Lung (tissue), 11 donors: ENCODE measurements at regions not wholly inside any gene's neighbourhood (a gene's known extent, or its start where the extent isn't known, plus 50 kb on each side); places are given as distances from the start of the nearest gene placed in this dataset.

Experiments used
- ATAC-seq: fragments of 200-7000 bp; cut with Tn5 transposase; one replicate; pipeline ENCODE4 v1.9.1; 2020; ENCODE audit warnings: moderate number of reproducible peaks; ENCODE audit not compliant: insufficient read depth, low FRiP score
- DNase-seq, 3 donors: peaks; one replicate each; pipeline ENCODE4 v3.0.0-alpha.2; 2013 to 2017
- H3K27ac ChIP-seq, 2 donors: one replicate each; pipeline ENCODE4 v1.5.1; 2013; ENCODE audit warnings: mild to moderate bottlenecking in 2 of 2, moderate library complexity in 2 of 2, control low read depth in 1 of 2, inconsistent platforms in 1 of 2, low read depth in 1 of 2, low read length in 1 of 2
- H3K27me3 ChIP-seq, 3 donors: one replicate each; pipeline ENCODE4 v1.5.1; 2013; ENCODE audit warnings: low read length in 2 of 3; ENCODE audit not compliant: control insufficient read depth in 3 of 3, insufficient read depth in 3 of 3
- H3K36me3 ChIP-seq, 4 donors: one replicate each; pipeline ENCODE4 v1.5.1; 2013; ENCODE audit warnings: low read length in 4 of 4, mild to moderate bottlenecking in 1 of 4, moderate library complexity in 1 of 4; ENCODE audit not compliant: control insufficient read depth in 4 of 4, insufficient read depth in 4 of 4
- H3K4me1 ChIP-seq, 5 donors: one replicate each; pipeline ENCODE4 v1.5.1; 2013; ENCODE audit warnings: low read length in 5 of 5, mild to moderate bottlenecking in 2 of 5, moderate library complexity in 1 of 5; ENCODE audit not compliant: control insufficient read depth in 5 of 5, insufficient read depth in 5 of 5
- H3K4me3 ChIP-seq: one replicate; pipeline ENCODE4 v1.5.1; 2013; ENCODE audit warnings: mild to moderate bottlenecking, control low read depth, moderate library complexity
- H3K9ac ChIP-seq, 2 donors: one replicate each; pipeline ENCODE4 v1.5.1; 2013; ENCODE audit warnings: low read length in 2 of 2, control low read depth in 1 of 2; ENCODE audit not compliant: insufficient read depth in 1 of 2
- H3K9me3 ChIP-seq, 4 donors: one replicate each; pipeline ENCODE4 v1.5.1; 2013; ENCODE audit warnings: low read length in 3 of 4, mild to moderate bottlenecking in 1 of 4, moderate library complexity in 1 of 4; ENCODE audit not compliant: control insufficient read depth in 4 of 4, insufficient read depth in 3 of 4
- WGBS, 2 donors: extraction: QIAGEN DNeasy Blood & Tissue Kit; methylation state at CpG; one replicate each; pipeline ENCODE4 v1.1.7; 2013; 5-methylcytosine and 5-hydroxymethylcytosine counted together
- TF ChIP-seq, protein P1 (sequence below): IDR thresholded peaks from 2 replicates; pipeline ENCODE4 v1.5.1; 2012; ENCODE audit warnings: mild to moderate bottlenecking; ENCODE audit errors: control extremely low read depth, extremely low read depth
- donor health status: control.
- donor health status: control.
- donor health status: Bipolar disorder and iron deficiency.
- donor health status: healthy.
- donor health status: DM: yes; HTN: yes; CAD: no.

DNA sequence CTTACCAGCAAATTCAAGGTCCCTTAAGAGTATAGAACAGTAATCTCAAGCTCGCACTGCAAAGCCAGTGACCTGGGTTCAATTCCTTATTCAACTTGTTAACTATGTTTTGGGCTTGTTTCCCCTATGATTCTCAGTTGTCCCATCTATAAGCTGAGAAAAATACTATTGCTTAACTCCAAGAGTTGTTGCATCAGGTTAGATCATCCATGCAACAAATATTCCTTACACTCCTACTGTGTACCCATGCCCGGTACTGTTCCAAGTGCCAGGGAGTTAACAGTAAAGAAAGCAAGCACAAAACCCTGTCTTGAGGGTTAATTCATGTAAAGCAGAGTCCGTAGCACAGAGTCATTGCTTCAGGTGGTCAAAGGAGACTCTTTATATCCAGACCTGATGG, 247.3 kb downstream of the MAFB start:
- Histone ChIP-seq H3K9ac (no peak overlapping the region), H3K27me3 (no peaks in the 10 kb centered on the region), H3K9me3 (peaks cover 0 to 2% (median 0%) of the 10 kb centered on the region in 4 donors), H3K27ac (no peak overlapping the region), H3K4me1 (peaks cover 0 to 34% (median 3%) of the 10 kb centered on the region in 5 donors), H3K36me3 (no peaks in the 10 kb centered on the region), H3K4me3 (no peak overlapping the region)
- WGBS, 2 donors, result 86 to 96% methylated on average over 3 of the region's 3 CpGs
- DNase-seq (peak in 1 of 3 donors; percentile 19), ATAC-seq (no peak)
- TF ChIP-seq, protein P1, sequence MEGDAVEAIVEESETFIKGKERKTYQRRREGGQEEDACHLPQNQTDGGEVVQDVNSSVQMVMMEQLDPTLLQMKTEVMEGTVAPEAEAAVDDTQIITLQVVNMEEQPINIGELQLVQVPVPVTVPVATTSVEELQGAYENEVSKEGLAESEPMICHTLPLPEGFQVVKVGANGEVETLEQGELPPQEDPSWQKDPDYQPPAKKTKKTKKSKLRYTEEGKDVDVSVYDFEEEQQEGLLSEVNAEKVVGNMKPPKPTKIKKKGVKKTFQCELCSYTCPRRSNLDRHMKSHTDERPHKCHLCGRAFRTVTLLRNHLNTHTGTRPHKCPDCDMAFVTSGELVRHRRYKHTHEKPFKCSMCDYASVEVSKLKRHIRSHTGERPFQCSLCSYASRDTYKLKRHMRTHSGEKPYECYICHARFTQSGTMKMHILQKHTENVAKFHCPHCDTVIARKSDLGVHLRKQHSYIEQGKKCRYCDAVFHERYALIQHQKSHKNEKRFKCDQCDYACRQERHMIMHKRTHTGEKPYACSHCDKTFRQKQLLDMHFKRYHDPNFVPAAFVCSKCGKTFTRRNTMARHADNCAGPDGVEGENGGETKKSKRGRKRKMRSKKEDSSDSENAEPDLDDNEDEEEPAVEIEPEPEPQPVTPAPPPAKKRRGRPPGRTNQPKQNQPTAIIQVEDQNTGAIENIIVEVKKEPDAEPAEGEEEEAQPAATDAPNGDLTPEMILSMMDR, result no peak

DNA sequence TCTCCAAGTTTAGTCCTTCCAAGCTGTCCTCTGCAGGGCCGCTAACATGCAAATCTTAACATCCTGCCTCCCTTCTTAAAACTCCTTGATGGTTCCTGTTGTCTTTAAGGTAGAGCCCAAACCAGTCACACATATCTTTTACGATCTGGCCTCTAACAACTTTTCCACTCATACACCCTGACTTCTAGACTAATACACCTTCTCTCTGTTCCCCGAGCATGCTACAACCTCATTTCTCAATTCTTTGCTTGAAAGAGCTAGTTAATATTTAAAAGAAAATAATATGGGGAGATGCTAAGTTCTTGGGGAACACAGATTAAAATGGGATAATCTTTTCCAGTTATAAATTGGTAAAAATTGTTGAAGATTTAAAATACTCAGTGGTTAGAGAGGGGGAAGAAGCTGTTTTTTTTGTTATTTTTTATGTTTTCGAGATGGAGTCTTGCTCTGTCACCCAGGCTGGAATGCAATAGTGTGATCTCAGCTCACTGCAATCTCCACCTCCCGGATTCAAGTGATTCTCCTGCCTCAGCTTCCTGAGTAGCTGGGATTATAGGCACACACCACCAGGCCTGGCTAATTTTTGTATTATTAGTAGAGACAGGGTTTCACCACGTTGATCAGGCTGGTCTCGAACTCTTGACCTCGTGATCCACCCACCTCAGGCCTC, 250.7 kb downstream of the MAFB start:
- Histone ChIP-seq H3K9me3 (peaks cover 0 to 2% (median 0%) of the 10 kb centered on the region in 4 donors), H3K27me3 (no peaks in the 10 kb centered on the region), H3K9ac (no peak overlapping the region), H3K36me3 (no peaks in the 10 kb centered on the region), H3K4me3 (no peak overlapping the region), H3K4me1 (peaks cover 0 to 33% (median 3%) of the 10 kb centered on the region in 5 donors), H3K27ac (no peak overlapping the region)
- TF ChIP-seq, protein P1, result no peak
- DNase-seq (no peak), ATAC-seq (no peak)
- 83 to 88% methylated on average over 8 of the region's 8 CpGs for WGBS, 2 donors

GRCh38 chr20:40436011-40436410, 253.0 kb downstream of the MAFB start:
- H3K9ac ChIP-seq, result no peak overlapping the region
- no peaks in the 10 kb centered on the region for H3K9me3 ChIP-seq
- WGBS, 2 donors, result 88 to 90% methylated on average over 1 of the region's 1 CpG
- ATAC-seq (no peak), DNase-seq (peak in 2 of 3 donors; percentile 59)
- no peak overlapping the region for H3K27ac ChIP-seq
- TF ChIP-seq, protein P1, result no peak
- peaks cover 0 to 22% (median 0%) of the 10 kb centered on the region in 5 donors for H3K4me1 ChIP-seq
- no peak overlapping the region for H3K4me3 ChIP-seq
- no peaks in the 10 kb centered on the region for H3K27me3 ChIP-seq
- no peaks in the 10 kb centered on the region for H3K36me3 ChIP-seq
